MV-4-11 (cell line): ENCODE measurements at regions not wholly inside any gene's neighbourhood (a gene's known extent, or its start where the extent isn't known, plus 50 kb on each side); places are given as distances from the start of the nearest gene placed in this dataset.
A peak's percentile ranks its signal among the peaks of the same experiment; 100 is the strongest.
"Not testable (repeated sequence)": the region's sequence is repeated elsewhere in the genome, so short reads cannot be mapped to it uniquely, and the experiment has no call there.

Source experiments
- DNase-seq: peaks from one replicate; lab custom pipeline; 2025; lab: John Stamatoyannopoulos, UW

DNA sequence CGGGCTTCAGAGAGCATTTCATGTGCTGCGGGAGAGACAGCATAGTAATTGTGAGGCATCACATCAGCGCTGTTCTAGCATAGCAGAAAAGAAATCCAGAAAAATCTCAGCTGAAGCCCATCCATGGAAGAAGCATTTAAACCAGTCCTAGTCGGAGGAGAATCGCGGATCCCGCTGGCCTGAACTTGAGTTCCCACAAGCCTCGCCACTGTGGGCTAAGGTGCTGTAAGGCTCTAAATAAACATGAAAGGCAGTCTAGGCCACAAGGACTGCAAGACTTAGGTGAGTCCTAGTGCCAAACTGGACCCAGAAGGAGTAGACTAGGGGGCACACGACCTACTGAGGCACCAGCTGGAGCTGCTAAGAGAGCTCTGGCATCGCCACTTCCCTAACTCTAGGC lies 1225.3 kb upstream of the CHAC2 start:
- DNase-seq: no peak

DNA sequence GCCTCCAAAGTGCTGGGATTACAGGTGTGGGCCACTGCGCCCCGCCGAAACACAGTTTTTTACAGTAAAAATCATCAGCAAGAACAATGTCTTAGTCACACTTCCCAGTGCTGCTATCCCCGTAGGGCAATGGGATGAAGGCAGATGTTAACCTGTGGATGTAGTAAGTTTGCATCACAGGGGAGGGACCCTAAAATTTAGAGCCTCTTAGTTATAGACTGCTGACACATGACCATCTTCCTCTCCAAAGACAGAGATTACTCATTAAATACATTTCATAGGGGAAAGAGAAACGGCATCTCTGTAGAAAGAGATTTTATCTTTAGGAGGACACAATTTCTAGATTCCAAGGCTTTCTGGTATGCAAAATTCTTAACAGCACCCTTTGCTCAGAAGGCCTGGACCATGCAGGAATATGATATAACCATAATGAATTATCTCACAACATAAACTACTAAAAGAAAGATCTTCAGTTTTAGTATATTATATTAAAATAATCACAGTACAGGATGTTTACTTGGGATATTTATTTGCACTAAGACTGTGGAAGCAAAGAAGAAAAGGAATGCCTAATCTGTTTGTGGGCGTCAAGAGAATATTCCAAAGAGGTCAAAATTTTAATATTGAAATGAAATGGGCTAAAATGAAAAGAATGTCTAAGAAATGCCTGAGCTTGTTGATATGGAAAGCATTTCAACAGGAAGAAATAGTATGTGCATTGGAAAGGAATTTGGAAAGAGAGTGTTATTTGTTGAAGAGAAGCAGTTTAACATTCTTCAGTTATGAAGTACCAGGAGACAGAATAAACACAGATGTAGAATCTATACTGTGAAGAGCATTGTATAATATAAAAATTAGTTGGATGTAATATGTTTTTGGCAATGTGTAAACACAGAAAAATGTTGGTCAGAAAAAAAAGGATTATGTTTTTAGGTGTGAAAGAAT lies 1228.3 kb upstream of the CHAC2 start:
- no peak for DNase-seq

DNA sequence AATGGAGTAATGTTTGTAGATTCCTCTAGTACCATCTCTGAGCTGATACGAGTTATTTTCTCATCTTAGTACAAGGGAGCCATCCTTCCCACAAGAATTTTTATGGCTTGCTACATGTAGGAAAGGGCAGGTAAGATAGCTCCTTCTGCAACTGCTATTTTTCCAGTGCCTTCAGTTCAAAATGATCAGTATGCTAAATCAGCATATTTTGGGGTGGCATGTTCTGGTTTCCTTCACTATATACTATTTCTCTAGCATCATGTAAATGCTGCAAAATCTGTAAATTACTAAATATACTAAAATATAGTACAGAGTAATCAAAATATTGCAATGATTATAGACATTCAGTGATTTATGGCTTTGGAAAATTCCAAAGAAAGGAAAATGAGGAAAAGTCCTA lies 1230.0 kb upstream of the CHAC2 start:
- DNase-seq: no peak

DNA sequence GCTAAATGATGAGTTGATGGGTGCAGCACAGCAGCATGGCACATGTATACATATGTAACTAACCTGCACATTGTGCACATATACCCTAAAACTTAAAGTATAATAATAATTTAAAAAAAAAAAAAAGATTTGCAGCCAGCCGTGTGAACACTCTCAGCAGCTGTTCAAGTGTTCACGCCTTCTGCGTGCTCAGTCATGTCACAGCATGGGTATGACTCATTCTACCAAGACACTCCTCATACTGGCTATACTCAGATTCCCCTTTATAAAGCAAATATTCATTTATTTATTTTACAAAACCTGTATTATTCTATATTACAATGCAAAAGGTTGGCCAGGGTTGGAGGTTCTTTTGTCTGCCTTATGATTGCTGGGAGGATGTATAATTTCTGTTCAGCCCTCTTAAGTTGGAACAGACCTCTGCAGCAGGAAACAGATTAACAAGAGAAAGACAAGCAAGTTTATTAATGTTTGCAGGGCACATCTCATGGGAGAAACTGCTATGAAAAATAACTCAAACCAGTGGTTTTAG lies 1230.6 kb upstream of the CHAC2 start:
- no peak for DNase-seq

DNA sequence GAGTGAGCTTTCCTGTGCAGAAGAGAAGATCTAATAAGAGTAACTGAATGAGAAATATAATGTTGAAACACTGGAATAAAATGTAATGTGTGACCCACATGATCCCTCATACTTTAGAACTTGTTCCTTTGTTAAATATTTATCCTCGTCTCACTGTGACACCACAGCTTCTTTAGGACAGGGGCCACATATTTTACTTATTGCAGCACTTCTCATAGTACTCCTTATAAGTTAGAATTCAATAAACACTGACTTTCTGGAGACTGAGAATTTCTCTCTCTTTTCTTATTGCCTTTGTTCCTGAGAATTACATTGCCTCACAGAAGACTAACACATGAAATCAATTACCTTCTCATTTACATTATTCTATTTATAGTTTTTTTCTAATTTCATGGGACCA lies 1234.6 kb upstream of the CHAC2 start:
- no peak for DNase-seq

DNA sequence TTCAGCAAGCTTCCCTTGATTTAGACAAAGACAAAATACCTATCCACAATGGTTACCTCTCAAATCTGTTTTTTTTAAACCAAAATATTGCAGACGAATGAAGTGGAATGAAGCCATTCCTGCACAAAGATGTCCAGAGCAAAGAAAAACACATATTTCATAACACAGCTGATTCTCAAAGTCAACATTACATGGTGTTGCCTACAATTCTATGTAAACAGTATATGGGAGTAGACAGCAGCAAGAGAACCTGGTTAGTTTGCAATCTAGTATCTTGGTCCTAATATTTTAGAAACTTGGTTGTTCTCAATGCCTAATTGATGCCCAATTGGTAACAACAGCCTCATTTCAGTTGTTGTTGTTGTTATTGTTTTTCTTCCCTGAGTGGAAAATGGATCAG lies 1240.9 kb upstream of the CHAC2 start:
- no peak for DNase-seq

DNA sequence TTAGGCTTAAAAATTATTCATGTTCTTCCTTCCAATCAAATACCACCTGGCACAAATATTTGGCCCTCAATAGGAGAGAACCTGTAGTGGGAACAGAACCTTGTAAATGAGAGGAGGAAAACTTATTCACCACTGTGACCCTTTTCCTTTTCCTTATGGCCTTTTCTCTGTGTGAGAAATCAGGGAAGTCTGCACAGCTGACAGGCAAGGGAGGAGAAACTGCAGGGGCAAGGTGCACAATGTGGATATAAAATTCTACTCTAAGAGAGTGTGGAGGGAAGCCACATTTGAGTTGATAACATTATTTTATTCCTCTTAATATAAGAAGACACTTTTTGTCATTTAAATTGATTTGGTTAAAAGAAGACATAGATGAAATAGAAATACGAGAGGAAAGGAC lies 1247.0 kb upstream of the CHAC2 start:
- no peak for DNase-seq

DNA sequence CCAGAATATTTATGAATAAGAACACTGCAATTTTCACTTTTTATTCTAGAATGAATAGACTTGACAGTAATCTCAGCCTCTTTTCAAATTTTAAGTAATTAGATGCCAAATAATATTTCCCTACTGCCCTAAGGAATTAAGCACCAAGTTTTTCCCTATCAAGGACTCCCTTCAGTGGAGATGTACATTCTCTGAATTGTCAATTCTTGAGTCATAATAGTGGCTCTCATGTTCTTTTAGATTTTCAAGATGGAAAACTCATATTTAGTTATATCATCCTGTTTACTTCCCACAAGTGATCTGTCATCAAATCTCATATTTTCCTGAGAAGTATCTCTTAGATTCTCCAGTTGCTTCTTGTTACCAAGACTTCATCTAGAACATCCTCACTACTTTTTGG lies 1248.9 kb upstream of the CHAC2 start:
- no peak for DNase-seq

DNA sequence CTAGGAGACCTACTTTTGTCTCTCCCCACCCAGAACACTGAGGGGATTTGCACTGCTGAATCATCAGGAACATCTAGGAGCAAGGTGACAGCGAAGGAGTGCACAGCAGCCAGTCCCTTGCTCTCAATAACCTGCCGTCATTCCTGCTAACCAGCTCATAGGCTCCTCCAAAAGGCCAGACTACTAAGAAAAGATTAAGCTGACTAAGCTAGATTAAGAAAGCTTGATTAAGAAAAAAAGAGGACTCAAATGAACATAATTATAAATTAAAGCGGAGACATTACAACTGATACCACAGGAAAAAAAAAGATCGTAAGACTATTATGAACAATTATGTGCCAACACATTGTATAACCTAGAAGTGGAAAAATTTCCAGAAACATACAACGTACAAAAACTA lies 1254.8 kb upstream of the CHAC2 start:
- no peak for DNase-seq

DNA sequence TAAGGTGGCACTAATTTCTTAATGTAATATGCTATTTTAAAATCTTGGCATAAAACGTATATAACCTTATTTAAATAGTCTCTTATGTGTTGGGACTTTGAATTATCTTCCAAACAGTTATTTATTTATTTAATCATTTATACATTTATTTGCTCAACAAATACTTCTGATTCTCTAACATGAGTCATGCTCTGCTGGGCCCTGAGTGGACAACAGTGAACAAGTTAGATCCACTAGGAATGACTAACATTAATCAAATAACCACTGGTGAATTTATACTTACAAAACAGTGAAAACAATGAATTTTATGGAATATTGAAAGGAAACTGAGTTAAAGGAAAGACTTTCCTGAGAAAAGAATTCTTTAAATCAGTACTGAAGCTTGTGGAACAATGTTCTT lies 1257.2 kb upstream of the CHAC2 start:
- no peak for DNase-seq

DNA sequence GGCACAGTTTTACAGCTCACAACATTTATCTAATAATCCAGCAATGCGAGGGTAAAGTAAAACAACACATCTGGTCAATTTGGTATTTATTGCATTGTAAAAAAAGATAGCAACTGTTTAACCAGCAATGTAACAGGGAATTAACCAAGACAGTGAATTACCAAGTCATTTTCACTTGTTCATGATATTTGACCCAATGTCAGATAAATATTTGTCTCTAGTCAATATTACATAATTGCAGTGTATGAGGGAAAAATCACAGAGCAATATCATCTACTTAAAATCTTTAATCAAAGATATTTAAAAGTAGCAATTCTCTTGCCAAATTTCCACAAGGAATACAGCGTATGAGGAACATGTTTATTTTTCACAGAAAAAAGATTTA lies 1265.1 kb upstream of the CHAC2 start:
- DNase-seq: no peak

DNA sequence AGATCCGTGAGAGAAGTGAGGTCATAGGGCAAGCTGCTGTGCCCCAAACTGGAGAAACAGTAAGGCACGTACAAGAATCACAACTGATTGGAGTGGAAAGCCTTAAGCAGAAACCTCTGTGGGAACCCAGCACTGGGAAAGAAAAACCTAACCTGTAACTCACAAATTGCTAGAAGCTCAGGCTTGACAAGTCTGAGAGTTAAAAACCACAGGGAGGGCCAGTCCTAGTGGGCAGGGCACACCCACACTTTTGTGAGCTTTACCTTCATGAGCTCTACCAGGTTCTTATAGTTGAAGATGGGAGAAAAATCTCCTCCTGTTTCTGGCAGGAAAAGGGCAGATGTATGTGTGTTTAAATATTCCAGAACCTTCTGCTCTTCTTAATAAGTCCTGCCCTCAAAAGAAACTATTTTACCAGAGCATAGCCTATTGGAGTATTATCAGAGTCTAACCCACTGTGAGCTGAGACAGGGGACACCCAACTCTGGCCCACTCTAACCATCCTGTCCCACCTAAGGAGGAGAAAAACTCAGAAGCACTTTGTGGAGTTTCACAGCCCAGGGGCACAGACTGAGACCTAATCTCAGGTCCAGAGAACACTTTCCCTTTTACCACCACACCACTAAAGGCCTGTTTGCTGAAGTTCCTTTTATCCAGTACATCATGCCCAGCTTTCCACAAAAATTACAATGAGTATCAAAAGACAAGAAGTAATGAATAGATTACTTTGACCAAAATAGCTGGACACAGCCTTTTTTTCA lies 1265.7 kb upstream of the CHAC2 start:
- DNase-seq: no peak

DNA sequence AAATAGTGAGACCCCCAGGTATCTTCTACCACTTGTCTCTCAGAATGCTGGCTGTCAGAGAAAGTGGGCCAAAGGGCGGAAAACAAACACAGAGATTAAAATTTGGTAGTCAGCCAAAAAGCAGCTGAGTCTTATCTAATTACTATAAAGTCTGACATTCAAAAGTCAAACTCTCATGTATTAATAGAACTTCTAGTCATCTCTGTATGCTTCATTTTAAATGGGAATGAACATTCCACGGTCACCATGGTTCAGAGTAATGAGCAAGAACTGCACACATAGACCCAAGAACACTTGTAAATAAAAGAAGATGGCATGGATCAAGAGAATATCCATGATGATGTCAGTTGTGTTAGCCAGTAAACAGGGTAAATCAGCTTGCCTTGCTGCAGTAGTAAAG lies 1267.0 kb upstream of the CHAC2 start:
- no peak for DNase-seq

DNA sequence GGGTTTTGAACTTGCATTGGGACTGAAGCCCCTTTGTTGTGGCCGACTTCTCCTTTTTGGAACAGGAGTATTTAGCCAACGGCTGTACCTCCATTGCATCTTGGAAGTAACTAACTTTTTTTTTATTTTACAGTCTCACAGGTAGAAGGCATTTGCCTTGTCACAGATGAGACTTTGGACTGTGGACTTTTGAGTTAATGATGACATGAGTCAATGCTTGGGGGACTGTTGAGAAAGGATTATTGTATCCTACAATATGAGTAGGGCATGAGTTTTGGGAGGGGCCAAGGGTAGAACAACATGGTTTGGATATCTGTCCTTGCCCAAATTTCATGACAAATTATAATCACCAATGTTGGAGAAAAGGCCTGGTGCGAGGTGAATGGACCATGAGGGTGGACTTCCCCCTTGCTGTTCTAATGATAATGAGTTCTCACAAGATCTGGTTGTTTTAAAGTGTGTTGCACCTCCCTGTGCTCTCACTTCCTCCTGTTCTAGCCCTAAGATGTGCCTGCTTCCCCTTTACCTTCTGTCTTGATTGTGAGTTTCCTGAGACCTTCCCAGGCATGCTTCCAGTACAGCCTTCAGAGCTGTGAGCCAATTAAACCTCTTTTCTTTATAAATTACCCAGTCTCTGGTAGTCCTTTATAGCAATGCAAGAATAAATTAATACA lies 1269.4 kb upstream of the CHAC2 start:
- peak; percentile 59 for DNase-seq

DNA sequence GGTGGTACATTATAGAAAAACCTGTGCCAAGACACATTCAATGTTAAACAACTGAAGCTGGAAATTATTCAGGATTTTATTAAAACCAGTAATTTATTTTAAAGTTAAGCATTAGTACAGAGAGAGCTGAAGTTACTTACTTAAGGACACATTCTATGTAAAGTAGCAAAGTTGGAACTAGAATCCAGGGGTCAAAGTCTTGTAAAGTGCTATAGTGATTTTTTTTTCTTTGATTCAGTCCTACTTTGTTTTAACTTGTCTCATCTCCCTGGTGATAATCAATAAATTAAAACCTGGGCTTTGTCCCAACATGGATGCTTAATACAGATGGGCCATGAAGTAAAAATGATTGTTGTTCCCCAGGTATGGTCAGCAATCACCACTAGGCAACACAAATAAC lies 1271.8 kb upstream of the CHAC2 start:
- DNase-seq: no peak

DNA sequence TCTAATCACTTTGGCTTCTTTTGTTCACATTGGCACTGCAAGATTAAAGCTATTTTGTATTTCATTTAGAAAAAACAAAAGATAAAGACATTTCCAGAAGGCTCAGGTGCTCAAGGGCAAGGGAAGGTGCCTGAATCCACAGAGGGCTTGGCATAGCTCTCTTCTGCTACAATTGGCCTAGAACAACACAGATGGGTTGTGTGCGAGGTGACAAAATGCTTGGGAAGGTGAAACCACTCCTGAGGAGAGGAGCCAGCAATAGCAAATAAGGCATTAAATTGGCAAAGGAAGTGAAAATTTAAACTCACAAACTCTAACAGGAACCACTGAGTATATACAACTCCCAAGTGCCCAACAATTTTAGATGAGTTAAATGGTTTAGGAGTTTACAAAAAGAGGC lies 1290.4 kb upstream of the CHAC2 start:
- no peak for DNase-seq

DNA sequence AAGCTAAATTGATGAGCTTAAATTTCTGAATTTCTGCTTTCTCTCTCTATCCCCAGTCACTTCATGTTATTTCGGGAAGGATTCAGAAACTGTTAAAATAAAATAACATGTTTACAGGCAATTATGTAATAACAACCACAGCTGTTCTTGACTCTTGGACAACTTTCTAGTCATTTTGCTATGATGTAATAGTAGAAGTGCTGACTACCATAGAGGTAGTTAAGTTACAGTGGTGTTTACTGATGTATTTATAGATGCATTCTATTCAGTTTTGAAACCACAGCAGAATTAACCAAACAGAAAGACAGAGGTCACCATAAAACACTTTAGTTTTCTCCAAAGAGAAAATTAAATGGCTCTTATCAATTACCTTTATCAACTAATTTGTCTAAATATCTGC lies 1292.0 kb upstream of the CHAC2 start:
- DNase-seq: peak; percentile 23

DNA sequence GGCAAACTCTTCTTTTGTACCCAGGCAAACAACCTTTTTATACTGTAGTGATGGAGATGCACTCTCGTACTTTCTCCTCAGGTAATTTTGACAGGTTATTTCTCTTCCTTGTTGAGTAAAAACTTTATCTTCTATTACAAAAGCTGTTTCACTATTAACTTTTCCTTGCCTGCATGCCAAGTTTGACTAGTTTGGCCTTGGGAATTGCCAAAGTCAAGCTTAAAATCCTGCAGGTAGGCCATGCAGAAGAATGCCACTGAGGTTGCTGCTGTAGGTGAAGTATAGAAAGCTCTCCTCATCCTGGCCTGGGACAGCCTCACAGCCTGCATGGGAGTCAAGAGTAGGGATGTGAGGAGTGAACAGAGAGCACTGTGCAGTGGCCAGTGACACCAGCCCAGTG lies 1293.5 kb upstream of the CHAC2 start:
- no peak for DNase-seq

DNA sequence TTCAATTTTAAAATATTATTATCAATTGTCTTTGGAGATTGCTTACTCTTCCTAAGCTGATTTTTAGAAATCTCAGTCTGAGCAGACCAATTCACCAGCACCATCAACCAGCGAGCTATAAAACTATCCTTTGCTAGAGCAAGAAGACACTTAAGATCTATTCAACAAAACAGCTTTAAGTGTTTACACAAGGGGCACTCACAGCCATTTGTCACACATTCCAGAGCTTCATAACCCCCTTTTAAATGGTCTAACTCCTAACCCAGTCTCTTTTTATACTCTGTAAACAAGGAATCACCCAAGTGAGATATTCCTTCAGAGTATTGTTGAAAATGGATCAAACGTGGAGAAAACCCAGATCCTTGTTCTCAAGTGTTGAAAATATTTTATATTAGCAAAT lies 1294.1 kb upstream of the CHAC2 start:
- DNase-seq: no peak

DNA sequence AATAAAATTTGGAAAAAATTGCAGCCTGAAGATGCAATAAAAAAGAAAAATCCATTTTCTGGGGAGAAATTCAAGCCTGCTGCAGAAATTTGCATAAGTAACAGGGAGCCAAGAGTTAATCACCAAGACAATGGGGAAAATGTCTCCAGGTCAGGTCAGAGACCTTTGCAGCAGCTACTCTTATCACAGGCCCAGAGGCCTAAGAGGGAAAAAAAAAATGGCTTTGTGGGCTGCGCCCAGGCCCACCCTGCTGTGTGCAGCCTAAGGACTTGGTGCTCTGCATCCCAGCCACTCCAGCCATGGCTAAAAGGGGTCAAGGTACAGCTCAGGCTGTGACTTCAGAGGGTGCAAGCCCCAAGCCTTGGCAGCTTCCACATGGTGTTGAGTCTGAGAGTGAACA lies 1297.1 kb upstream of the CHAC2 start:
- DNase-seq: not testable (repeated sequence)

DNA sequence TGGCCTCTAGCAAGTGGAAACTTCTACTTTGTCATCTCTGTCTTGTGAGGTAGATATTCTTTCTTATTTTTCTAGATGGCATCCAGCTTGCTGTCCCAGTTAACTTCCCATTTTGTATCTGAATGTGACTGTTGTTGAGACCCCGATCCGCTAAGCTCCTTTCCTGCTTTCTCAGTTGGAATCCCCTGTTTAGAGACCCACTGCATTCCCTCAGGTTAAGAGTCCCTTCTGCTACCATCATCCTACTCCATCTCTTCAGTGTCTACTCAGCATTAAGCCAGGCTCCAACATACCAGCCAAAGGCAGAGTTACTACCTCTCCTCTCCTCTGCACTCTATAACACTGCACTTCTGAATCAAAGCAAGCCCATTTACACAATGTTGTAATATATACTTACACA lies 1300.4 kb upstream of the CHAC2 start:
- DNase-seq: no peak

DNA sequence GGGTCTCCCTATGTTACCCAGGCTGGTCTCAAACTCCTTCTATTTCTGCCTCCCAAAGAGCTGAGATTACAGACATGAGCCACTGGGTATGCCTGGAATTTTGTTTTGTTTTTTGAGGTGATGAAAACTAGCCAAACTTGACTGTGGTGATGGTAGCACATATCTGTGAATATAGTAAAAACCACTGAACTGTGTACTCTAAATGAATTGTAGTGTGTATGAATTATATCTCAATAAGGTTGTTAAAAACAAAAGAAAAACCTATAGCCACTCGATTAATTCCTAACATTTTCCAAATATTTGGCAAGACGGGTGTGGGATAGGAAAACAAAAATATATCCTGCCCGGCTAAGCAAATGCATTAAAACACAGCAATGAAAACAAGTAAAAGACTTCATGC lies 1302.3 kb upstream of the CHAC2 start:
- DNase-seq: no peak

DNA sequence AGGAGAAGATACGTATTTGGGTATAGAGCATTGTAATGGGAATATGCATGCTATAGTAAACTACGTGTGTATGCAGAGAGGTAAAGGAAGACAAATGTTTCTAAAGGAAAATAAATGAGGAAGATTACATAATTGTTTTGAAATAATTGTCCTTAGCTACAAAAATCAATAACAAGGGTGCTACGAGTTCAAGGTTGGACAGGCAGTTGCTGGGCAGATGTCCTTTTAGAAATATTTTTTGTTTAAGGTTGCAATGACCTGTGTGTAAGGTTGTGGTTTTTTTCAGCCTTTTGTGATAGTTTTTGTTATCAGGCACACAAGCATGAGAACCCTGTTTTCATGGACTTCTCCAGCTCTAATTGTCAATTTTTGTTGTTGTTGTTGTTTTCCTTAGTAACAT lies 1304.1 kb upstream of the CHAC2 start:
- DNase-seq: no peak
